Sigmoid colon (tissue), 6 donors: ENCODE measurements at regions not wholly inside any gene's neighbourhood (a gene's known extent, or its start where the extent isn't known, plus 50 kb on each side); places are given as distances from the start of the nearest gene placed in this dataset.
"Not testable (repeated sequence)": the region's sequence is repeated elsewhere in the genome, so short reads cannot be mapped to it uniquely, and the experiment has no call there.

Experiments
- DNase-seq: peaks from one replicate; pipeline ENCODE4 v3.0.0-alpha.2; 2019
- H3K27ac ChIP-seq, 4 donors: fragments of 200-600 bp; sonication (generic); one replicate each; pipeline ENCODE4 v1.5.1; 2016 to 2019; ENCODE audit warnings: mild to moderate bottlenecking in 1 of 4
- H3K27me3 ChIP-seq, 3 donors: fragments of 200-600 bp; sonication (generic); one replicate each; pipeline ENCODE4 v1.5.1; 2019; ENCODE audit warnings: mild to moderate bottlenecking in 1 of 3
- H3K36me3 ChIP-seq, 4 donors: fragments of 200-600 bp; sonication (generic); one replicate each; pipeline ENCODE4 v1.5.1; 2016 to 2019
- H3K4me1 ChIP-seq, 4 donors: fragments of 200-600 bp; sonication (generic); one replicate each; pipeline ENCODE4 v1.5.1; 2017 to 2019
- H3K4me3 ChIP-seq, 4 donors: fragments of 200-600 bp; sonication (generic); one replicate each; pipeline ENCODE4 v1.5.1; 2017 to 2019; ENCODE audit warnings: mild to moderate bottlenecking in 2 of 4, moderate library complexity in 1 of 4
- H3K9me3 ChIP-seq, 4 donors: fragments of 200-600 bp in 3 of 4; sonication (generic) in 3 of 4; one replicate each; pipeline versions ENCODE4 v1.5.1 to v1.6.1; 2013 to 2019
- CTCF ChIP-seq, 4 experiments: fragments of 450-650 bp in 3 of 4; fragments of 200-600 bp in 1 of 4; IDR thresholded peaks; one replicate each; pipeline ENCODE4 v1.5.1; 2016 to 2019; ENCODE audit warnings: antibody characterized with exemption in 4 of 4, mild to moderate bottlenecking in 3 of 4, moderate library complexity in 2 of 4
- EP300 ChIP-seq, 4 donors: sonication (generic); formaldehyde crosslinking; IDR thresholded peaks; one replicate each; pipeline ENCODE4 v1.6.1; 2017; ENCODE audit warnings: antibody characterized with exemption in 4 of 4
- POLR2A ChIP-seq, 2 donors: fragments of 450-650 bp; IDR thresholded peaks; one replicate each; pipeline ENCODE4 v1.6.1; 2016; ENCODE audit warnings: antibody characterized with exemption in 2 of 2, mild to moderate bottlenecking in 2 of 2, moderate library complexity in 2 of 2
- POLR2AphosphoS5 ChIP-seq, 4 donors: sonication (generic); formaldehyde crosslinking; IDR thresholded peaks; one replicate each; pipeline ENCODE4 v1.6.1; 2017; ENCODE audit warnings: antibody characterized with exemption in 4 of 4
- WGBS, 2 donors: extraction: QIAGEN DNeasy Blood & Tissue Kit; methylation state at CpG; one replicate each; pipeline ENCODE4 v1.1.7; 2013; 5-methylcytosine and 5-hydroxymethylcytosine counted together
- intact Hi-C: fragments of 100-400 bp; cut with DNase I; formaldehyde crosslinking; loops from one replicate; pipeline ENCODE4 v1.15.1; 2023
- donor health status: healthy with polysubstance abuse.
- donor health status: healthy.

- H3K4me3 ChIP-seq, H3K27ac ChIP-seq, intact Hi-C loops, H3K27me3 ChIP-seq, H3K9me3 ChIP-seq, H3K36me3 ChIP-seq, DNase-seq, H3K4me1 ChIP-seq: not testable (repeated sequence)
- WGBS, 2 donors: 79 to 88% methylated on average over 3 of the region's 3 CpGs
Observed at GRCh38 chr7:58085444-58085843, 635.5 kb downstream of the ZNF716 start.

DNA sequence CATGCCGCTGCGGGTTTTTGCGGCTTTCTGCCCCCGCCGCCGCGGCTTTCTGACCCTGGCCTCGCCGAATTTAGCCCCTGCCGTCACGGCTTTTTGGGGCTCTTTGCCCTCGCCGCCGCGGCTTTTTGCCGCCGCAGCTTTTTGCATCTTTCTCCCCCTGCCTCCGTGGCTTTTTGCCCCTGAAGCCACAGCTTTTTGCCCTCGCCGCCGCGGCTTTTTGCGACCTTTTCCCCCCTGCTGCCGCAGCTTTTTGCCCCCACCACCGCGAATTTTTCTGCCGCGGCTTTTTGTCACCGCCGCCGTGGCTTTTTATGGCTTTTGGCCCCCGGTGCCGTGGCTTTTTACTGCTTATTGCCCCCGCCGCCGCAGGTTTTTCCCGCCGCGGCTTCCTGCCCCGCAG is 636.5 kb downstream of the ZNF716 start:
- Histone ChIP-seq H3K36me3 (no peaks in the 10 kb centered on the region), H3K4me1 (no peaks in the 10 kb centered on the region), H3K27me3 (no peaks in the 10 kb centered on the region), H3K9me3 (peaks cover 0 to 5% (median 4%) of the 10 kb centered on the region in 4 donors), H3K27ac (no peak overlapping the region), H3K4me3 (no peak overlapping the region)
- no peak for TF ChIP-seq POLR2A (IDR thresholded peaks at IDR 0.05)
- TF ChIP-seq CTCF (IDR thresholded peaks at IDR 0.05): no peak
- TF ChIP-seq POLR2AphosphoS5 (IDR thresholded peaks at IDR 0.05): no peak
- TF ChIP-seq EP300 (IDR thresholded peaks at IDR 0.05): no peak
- intact Hi-C loops: no loop called here
- DNase-seq: peak; percentile 30
- WGBS, 2 donors: 74 to 89% methylated on average over 40 of the region's 40 CpGs

DNA sequence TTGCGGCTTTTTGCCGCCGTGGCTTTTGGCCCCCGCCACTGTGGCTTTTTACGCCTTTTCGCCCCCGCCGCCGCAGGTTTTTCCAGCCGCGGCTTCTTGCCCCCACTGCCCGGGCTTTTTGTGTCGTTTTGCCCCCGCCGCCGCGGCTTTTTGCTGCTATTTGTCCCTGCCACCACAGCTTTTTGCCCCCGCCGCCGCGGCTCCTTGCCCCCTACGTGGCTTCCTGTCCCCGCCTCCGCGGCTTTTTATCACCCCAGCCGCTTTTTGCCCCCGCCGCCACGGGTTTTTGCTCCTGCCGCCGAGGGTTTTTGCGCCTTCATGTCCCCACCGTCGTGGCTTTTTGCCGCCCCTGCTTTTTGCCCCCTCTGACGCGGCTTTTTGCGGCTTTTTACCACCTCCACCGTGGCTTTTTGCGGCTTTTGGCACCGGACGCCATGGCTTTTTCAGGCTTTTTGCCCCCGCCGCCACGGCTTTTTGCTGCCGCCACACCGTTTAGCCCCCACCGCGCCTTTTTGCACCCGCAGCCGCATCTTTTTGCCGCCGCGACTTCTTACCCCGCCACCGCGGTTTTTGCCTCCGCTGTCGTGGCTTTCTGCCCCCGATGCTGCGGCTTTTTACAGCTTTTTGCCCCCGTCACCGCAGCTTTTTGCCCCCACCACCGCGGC is 637.0 kb downstream of the ZNF716 start:
- H3K4me1 ChIP-seq: no peaks in the 10 kb centered on the region
- peaks cover 0 to 5% (median 4%) of the 10 kb centered on the region in 4 donors for H3K9me3 ChIP-seq
- H3K27me3 ChIP-seq: no peaks in the 10 kb centered on the region
- peak; percentile 48 for DNase-seq
- no peaks in the 10 kb centered on the region for H3K36me3 ChIP-seq
- no peak overlapping the region for H3K27ac ChIP-seq
- TF ChIP-seq POLR2A (IDR thresholded peaks at IDR 0.05): no peak
- TF ChIP-seq POLR2AphosphoS5 (IDR thresholded peaks at IDR 0.05): no peak
- H3K4me3 ChIP-seq: no peak overlapping the region
- intact Hi-C loops: no loop called here
- 73 to 85% methylated on average over 65 of the region's 65 CpGs for WGBS, 2 donors

DNA sequence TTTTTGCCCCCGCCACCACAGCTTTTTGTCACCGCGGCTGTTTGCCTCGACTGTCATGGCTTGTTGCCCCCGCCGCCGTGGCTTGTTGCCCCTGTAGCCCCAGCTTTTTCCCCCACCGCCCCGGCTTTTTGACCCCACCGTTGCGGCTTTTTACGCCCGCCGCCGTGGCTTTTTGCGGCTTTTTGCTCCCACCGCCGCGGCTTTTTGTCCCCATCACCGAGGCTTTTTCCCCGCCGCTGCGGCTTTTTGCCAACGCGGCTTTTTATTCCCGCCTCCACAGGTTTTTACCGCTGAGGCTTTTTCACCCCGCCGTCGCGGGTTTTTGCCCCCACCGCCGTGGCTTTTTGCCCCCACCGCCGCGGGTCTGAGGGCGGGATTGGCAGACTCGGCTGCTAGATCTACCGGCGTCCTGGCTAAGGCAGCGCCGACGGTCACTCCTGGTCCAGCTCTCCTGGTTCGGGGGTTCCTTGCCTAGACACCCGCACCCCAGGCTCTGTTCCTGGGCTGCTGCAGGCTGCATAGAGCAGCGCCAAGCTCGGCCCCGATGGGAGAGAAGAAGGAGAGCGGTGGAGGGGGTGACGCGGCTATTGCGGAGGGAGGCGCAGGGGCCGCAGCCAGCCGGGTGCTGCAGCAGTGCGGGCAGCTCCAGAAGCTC is 637.7 kb downstream of the ZNF716 start:
- TF ChIP-seq CTCF (IDR thresholded peaks at IDR 0.05): no peak
- intact Hi-C loops: no loop called here
- no peaks in the 10 kb centered on the region for H3K27me3 ChIP-seq

DNA sequence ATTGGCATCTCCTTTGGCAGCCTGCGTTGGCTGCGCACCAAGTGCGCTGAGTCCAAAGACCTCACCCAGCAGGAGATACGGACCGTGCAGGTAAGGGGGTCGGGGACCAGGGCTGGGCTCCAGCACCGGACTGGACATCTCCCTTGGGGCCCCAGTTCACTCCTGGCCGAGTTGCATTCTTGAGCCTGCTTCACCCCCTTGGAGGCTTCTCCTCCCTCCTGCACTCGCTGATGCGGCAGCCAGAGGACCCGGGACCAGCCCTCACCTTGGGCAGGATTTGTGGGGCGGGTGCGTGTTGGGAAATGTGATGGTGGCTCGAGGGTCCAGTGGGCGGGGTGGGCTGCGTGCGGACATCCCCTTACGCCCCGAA is 638.2 kb downstream of the ZNF716 start:
- 83 to 89% methylated on average over 19 of the region's 19 CpGs for WGBS, 2 donors
- DNase-seq: peak; percentile 32
- intact Hi-C loops, H3K27me3 ChIP-seq, H3K9me3 ChIP-seq, H3K4me1 ChIP-seq, H3K27ac ChIP-seq, H3K36me3 ChIP-seq, H3K4me3 ChIP-seq: not testable (repeated sequence)

More for the DNA sequence above, 637.7 kb downstream of the ZNF716 start:
- H3K4me1 ChIP-seq: no peaks in the 10 kb centered on the region
- H3K4me3 ChIP-seq: no peak overlapping the region
- 78 to 90% methylated on average over 56 of the region's 56 CpGs for WGBS, 2 donors
- no peaks in the 10 kb centered on the region for H3K36me3 ChIP-seq
- no peak overlapping the region for H3K27ac ChIP-seq
- peak; percentile 46 for DNase-seq
- H3K9me3 ChIP-seq: peaks cover 0 to 5% (median 4%) of the 10 kb centered on the region in 4 donors

DNA sequence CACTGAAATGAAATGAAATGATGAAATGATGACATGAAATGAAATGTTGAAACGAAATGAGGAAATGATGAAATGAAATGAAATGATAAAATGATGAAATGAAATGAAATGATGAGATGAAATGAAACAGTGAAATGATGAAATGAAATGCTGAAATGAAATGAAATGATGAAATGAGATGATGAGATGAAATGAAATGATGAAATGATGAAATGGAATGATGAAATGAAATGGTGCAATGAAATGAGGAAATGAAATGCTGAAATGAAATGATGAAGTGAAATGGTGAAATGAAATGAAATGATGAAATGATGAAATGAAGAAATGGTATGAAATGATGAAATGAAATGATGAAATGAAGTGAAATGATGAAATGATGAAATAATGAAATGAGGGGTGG is 641.1 kb downstream of the ZNF716 start:
- H3K4me1 ChIP-seq, H3K27me3 ChIP-seq, H3K9me3 ChIP-seq, DNase-seq, H3K4me3 ChIP-seq, H3K36me3 ChIP-seq, H3K27ac ChIP-seq, intact Hi-C loops: not testable (repeated sequence)
- WGBS, 2 donors: 19 to 25% methylated on average over 1 of the region's 1 CpG
